Erythroblast (primary cell): ENCODE measurements at regions not wholly inside any gene's neighbourhood (a gene's known extent, or its start where the extent isn't known, plus 50 kb on each side); places are given as distances from the start of the nearest gene placed in this dataset.

Experiments used
- DNase-seq, 2 experiments: peaks; one replicate each; lab custom pipeline; 2025; lab: John Stamatoyannopoulos, UW
- GATA1 ChIP-seq: IDR thresholded peaks from 2 replicates; pipeline ENCODE4 v1.6.1; 2011; ENCODE audit warnings: low read depth, mild to moderate bottlenecking, control low read depth, low read length, moderate library complexity
- POLR2A ChIP-seq: IDR thresholded peaks from 2 replicates; pipeline ENCODE4 v1.6.1; 2011; ENCODE audit warnings: mild to moderate bottlenecking, low read length

- DNase-seq: no peak
- no peak for TF ChIP-seq POLR2A
- no peak for TF ChIP-seq GATA1
Observed at GRCh38 chr2:3078684-3079083, 298.9 kb downstream of the EIPR1 start.

- TF ChIP-seq POLR2A (no peak), GATA1 (no peak)
- DNase-seq: no peak
Observed at GRCh38 chr2:3076848-3077642, 300.6 kb downstream of the EIPR1 start.

GRCh38 chr2:3075991-3076340 is 301.7 kb downstream of the EIPR1 start:
- TF ChIP-seq POLR2A: no peak
- TF ChIP-seq GATA1: no peak
- no peak for DNase-seq

- TF ChIP-seq POLR2A (no peak), GATA1 (no peak)
- no peak for DNase-seq
Observed at GRCh38 chr2:3075316-3075990, 302.2 kb downstream of the EIPR1 start.

- no peak for TF ChIP-seq GATA1
- TF ChIP-seq POLR2A: no peak
- DNase-seq: no peak
Observed at GRCh38 chr2:3073704-3074103, 303.9 kb downstream of the EIPR1 start.

- TF ChIP-seq GATA1 (no peak), POLR2A (no peak)
- no peak for DNase-seq
Observed at GRCh38 chr2:3073041-3073595, 304.5 kb downstream of the EIPR1 start.

GRCh38 chr2:3071685-3072263 is 305.8 kb downstream of the EIPR1 start:
- no peak for DNase-seq
- TF ChIP-seq GATA1 (no peak), POLR2A (no peak)

GRCh38 chr2:3066831-3067230 is 310.8 kb downstream of the EIPR1 start:
- DNase-seq: no peak
- no peak for TF ChIP-seq GATA1
- no peak for TF ChIP-seq POLR2A

GRCh38 chr2:3065928-3066327 is 311.7 kb downstream of the EIPR1 start:
- TF ChIP-seq POLR2A (no peak), GATA1 (no peak)
- no peak for DNase-seq

GRCh38 chr2:3062476-3063260 is 314.9 kb downstream of the EIPR1 start:
- TF ChIP-seq POLR2A (no peak), GATA1 (no peak)
- no peak for DNase-seq

GRCh38 chr2:3060049-3060448 is 317.6 kb downstream of the EIPR1 start:
- TF ChIP-seq POLR2A: no peak
- no peak for TF ChIP-seq GATA1

GRCh38 chr2:3059141-3059925 is 318.3 kb downstream of the EIPR1 start:
- DNase-seq: no peak
- TF ChIP-seq POLR2A: no peak
- no peak for TF ChIP-seq GATA1

More at GRCh38 chr2:3060049-3060448, 317.6 kb downstream of the EIPR1 start:
- DNase-seq: no peak

GRCh38 chr2:3054066-3054465 is 323.6 kb downstream of the EIPR1 start:
- DNase-seq: no peak
- TF ChIP-seq GATA1 (no peak), POLR2A (no peak)
